GM18951 (cell line): ENCODE measurements at regions not wholly inside any gene's neighbourhood (a gene's known extent, or its start where the extent isn't known, plus 50 kb on each side); places are given as distances from the start of the nearest gene placed in this dataset.
"Not testable (repeated sequence)": the region's sequence is repeated elsewhere in the genome, so short reads cannot be mapped to it uniquely, and the experiment has no call there.

Experiments used
- POLR2A ChIP-seq: IDR thresholded peaks from 4 replicates; pipeline ENCODE4 v1.6.1; 2011; ENCODE audit warnings: mild to moderate bottlenecking; ENCODE audit not compliant: insufficient read length, insufficient read depth; ENCODE audit errors: extremely low read depth
- in situ Hi-C: fragments of 300-500 bp; cut with MboI; formaldehyde crosslinking; loops from one replicate; pipeline ENCODE4 v1.12.0; 2022; ENCODE audit warnings: low sequenced_read_pairs, mixed read lengths, inconsistent platforms; ENCODE audit not compliant: unreplicated experiment

GRCh38 chr18:9019135-9019534 is 83.4 kb upstream of the NDUFV2 start:
- in situ Hi-C loops, result no loop called here
- TF ChIP-seq POLR2A, result no peak

GRCh38 chr18:9020221-9020620 is 82.3 kb upstream of the NDUFV2 start:
- in situ Hi-C loops, result no loop called here
- TF ChIP-seq POLR2A, result no peak

GRCh38 chr18:9021458-9021857 is 81.0 kb upstream of the NDUFV2 start:
- TF ChIP-seq POLR2A, result no peak
- in situ Hi-C loops, result no loop called here

- in situ Hi-C loops, result no loop called here
- TF ChIP-seq POLR2A, result no peak
Observed at GRCh38 chr18:9022397-9023155, 79.9 kb upstream of the NDUFV2 start.

- in situ Hi-C loops, result not testable (repeated sequence)
Observed at GRCh38 chr18:9024031-9024646, 78.4 kb upstream of the NDUFV2 start.

- in situ Hi-C loops, result no loop called here
- TF ChIP-seq POLR2A, result no peak
Observed at GRCh38 chr18:9025091-9025838, 77.2 kb upstream of the NDUFV2 start.

GRCh38 chr18:9029131-9029530 is 73.4 kb upstream of the NDUFV2 start:
- in situ Hi-C loops, result no loop called here

GRCh38 chr18:9032519-9032918 is 70.0 kb upstream of the NDUFV2 start:
- TF ChIP-seq POLR2A, result no peak

More at GRCh38 chr18:9029131-9029530, 73.4 kb upstream of the NDUFV2 start:
- TF ChIP-seq POLR2A, result no peak

GRCh38 chr18:9038277-9038871 is 64.1 kb upstream of the NDUFV2 start:
- in situ Hi-C loops, result no loop called here
- no peak for TF ChIP-seq POLR2A

More at GRCh38 chr18:9032519-9032918, 70.0 kb upstream of the NDUFV2 start:
- in situ Hi-C loops, result no loop called here

GRCh38 chr18:9039441-9040071 is 62.9 kb upstream of the NDUFV2 start:
- in situ Hi-C loops, result no loop called here
- TF ChIP-seq POLR2A, result no peak

GRCh38 chr18:9042766-9043481 is 59.6 kb upstream of the NDUFV2 start:
- no peak for TF ChIP-seq POLR2A
- in situ Hi-C loops, result no loop called here

GRCh38 chr18:9043581-9043980 is 58.9 kb upstream of the NDUFV2 start:
- in situ Hi-C loops, result no loop called here
- no peak for TF ChIP-seq POLR2A
